ENCODE measurements at regions not wholly inside any gene's neighbourhood (a gene's known extent, or its start where the extent isn't known, plus 50 kb on each side); places are given as distances from the start of the nearest gene placed in this dataset.
"Not testable (repeated sequence)": the region's sequence is repeated elsewhere in the genome, so short reads cannot be mapped to it uniquely, and the experiment has no call there.

DNA sequence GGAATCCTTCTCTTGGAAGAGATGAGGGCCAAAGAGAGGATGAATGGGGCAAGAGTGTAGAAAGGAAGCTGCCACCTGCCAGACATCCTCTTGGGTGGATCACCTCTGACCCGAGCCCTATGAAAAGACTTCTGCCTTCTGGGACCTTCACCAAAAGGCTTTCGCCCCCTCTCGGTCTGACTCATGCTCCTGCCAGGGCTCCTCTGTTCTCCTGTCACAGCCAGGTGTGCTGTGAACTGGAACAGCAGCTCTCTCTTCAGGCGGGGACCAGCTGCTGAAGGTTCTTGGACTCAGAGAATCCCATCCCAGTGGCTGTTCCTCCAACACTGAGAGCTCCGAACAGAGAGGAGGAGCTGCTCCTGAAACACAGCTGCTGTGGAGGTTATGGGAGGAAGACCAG is 96.6 kb upstream of the AKAP13 start:
- H3K4me1 Mint-ChIP-seq; ATAC-seq; DNase-seq (ENCODE audit: low spot score in 2 of 2); H3K9me3 Mint-ChIP-seq; H3K4me3 Mint-ChIP-seq; H3K36me3 Mint-ChIP-seq; H3K27ac Mint-ChIP-seq: not testable (repeated sequence)

DNA sequence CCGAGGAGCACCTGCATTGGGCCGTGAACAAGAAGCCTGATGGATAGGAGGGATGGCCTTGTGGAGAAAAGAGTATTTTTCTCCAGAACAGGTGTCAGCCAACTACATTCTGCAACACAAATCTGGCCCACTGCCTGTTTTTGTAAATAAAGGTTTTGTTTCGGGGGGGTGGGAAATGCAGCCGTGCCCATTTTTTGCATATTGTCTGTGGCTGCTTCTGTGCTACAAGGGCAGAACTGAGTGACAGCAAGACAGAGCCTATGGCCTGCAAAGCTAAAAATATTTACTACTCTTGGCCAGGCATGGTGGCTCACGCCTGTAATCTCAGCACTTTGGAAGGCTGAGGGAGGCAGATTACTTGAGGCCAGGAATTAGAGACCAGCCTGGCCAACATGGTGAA is 95.9 kb upstream of the AKAP13 start:
- H3K4me3 Mint-ChIP-seq = no peak overlapping the region
- no peaks in the 10 kb centered on the region for H3K36me3 Mint-ChIP-seq

DNA sequence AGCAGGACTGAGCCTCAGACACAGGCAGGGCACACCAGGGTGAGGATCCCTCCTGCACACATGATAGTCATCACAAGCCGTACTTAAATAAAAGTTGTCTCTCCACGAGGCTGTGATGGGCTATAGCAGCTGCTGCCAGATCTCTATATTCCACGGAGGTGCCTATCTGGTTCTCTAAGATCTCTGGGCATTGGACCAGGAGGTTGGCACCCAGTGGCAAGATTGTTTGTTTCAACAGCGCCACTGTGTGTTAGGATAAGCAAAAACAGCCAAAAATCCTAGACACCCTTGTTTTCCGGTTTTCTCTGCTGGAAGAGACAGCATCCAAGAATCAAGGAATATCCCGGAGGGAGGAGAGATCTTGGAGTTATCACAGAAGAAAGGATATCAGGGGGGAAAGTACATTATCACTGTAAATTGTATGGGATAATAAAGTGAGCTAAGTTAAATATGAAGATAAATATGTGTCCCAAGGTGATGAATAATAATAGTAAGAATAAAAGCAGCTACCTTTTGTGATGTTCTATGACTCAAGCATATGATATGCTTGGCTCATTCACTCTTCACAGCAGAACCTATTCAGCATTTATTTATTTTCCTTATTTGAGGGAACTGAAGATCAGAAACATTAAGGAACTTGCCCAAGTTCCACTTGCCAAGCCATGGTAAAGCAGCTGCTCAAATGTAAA is 90.6 kb upstream of the AKAP13 start:
- ATAC-seq (peak; percentile 57), DNase-seq (ENCODE audit: low spot score in 2 of 2) (no peak)
- no peaks in the 10 kb centered on the region for H3K9me3 Mint-ChIP-seq
- H3K4me3 Mint-ChIP-seq = no peak overlapping the region
- H3K36me3 Mint-ChIP-seq = no peaks in the 10 kb centered on the region
- H3K4me1 Mint-ChIP-seq = no peaks in the 10 kb centered on the region
- no peak overlapping the region for H3K27ac Mint-ChIP-seq

More for the DNA sequence above, 95.9 kb upstream of the AKAP13 start:
- H3K4me1 Mint-ChIP-seq = peaks cover 7% of the 10 kb centered on the region
- DNase-seq (ENCODE audit: low spot score in 2 of 2) (no peak), ATAC-seq (no peak)
- H3K9me3 Mint-ChIP-seq = no peaks in the 10 kb centered on the region
- H3K27ac Mint-ChIP-seq = no peak overlapping the region

DNA sequence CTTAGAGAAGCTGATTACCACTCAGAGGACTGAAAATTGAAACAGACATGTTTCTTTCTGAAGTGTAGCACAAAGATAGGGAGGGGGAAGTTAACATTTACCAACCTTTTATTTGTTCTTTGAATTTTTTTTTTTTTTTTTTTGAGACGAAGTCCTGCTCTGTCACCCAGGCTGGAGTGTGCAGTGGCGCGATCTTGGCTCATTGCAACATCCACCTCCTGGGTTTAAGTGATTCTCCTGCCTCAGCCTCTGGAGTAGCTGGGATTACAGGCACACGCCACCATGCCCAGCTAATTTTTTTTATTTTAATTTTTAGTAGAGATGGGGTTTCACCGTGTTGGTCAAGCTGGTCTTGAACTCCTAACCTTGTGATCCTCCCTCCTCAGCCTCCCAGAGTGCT is 87.8 kb upstream of the AKAP13 start:
- ATAC-seq; H3K27ac Mint-ChIP-seq; DNase-seq (ENCODE audit: low spot score in 2 of 2); H3K4me3 Mint-ChIP-seq; H3K36me3 Mint-ChIP-seq; H3K9me3 Mint-ChIP-seq: not testable (repeated sequence)
- H3K4me1 Mint-ChIP-seq = peaks cover 15% of the 10 kb centered on the region

DNA sequence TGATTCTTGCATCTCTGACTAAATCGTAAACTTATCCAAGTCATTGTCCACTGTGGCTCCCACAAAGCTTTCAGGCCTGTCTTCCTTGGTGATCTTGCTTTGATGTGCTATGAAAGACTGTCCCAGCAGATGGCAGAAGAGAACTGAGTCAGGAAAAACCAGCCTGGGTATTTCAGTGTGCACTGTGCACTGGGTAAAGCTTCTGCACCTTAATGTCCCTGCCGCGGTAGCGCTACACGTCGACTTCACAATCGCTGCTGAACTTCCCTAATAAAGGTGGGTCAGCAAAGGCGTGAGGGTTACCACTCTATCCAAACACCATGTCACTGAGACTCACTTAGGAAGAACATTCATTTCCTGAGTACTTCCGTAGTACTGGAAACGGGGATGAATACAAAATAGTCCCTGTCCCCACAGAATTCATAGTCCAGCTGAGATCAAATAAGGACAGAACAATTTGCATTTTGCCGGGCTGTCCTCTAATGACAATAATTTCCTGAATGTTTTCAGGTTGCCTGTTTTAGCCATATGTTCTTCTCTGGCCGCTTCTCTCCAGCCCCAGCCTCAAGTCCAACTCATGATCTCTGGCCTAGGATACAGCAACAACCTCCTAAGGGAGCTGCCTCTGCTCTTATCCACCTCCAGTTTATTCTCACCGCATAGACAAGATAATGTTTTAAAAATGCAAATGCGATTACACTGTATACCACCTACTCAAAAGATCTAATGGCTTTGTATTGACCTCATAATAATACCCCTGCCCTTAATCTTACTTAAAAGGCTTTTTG is 83.6 kb upstream of the AKAP13 start:
- H3K9me3 Mint-ChIP-seq = no peaks in the 10 kb centered on the region
- DNase-seq (ENCODE audit: low spot score in 2 of 2) (peak; percentile 58 to 85), ATAC-seq (peak; percentile 97)
- peaks cover 18% of the 10 kb centered on the region for H3K4me1 Mint-ChIP-seq
- peak overlapping the region; percentile 37 for H3K4me3 Mint-ChIP-seq
- H3K27ac Mint-ChIP-seq = no peak overlapping the region
- no peaks in the 10 kb centered on the region for H3K36me3 Mint-ChIP-seq

DNA sequence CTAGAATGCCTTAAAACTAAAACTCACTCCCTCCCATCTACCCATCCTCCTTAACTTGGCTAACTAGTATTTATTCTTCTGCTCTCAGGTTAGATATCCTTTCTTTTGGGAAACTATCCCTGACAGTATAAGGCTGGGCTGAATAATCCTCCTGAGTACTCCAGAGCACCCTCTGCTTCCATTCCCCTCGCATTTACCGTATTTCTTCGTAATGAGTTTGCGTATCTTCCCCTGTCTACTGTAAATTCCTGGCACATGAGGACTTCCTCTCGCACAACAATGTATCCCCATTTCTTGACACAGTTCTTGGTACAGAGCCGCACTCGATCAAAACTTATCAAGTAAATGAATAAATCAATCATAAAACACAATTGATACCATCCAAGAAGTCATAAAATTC is 82.9 kb upstream of the AKAP13 start:
- Mint-ChIP-seq H3K27ac (no peak overlapping the region), H3K36me3 (no peaks in the 10 kb centered on the region), H3K4me3 (no peak overlapping the region), H3K9me3 (no peaks in the 10 kb centered on the region), H3K4me1 (peaks cover 18% of the 10 kb centered on the region)
- DNase-seq (ENCODE audit: low spot score in 2 of 2) = no peak
- ATAC-seq = no peak

DNA sequence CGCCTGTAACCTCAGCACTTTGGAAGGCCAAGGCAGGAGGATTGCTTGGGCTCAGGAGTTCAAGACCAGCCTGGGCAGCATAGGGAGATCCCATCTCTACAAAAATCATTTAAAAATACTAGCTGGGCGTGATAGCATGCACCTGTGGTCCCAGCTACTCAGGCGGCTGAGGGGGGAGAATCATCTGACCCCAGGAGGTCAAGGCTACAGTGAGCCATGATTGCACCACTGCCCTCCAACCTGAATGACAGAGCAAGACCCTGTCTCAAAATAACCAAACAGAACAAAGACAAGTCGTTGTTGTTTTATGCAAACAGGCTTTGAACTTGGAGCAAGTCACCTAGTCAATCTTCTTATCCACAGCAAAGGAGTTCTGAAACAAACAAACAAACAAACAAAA is 82.0 kb upstream of the AKAP13 start:
- no peak for ATAC-seq
- Mint-ChIP-seq H3K4me3 (no peak overlapping the region), H3K27ac (no peak overlapping the region), H3K36me3 (no peaks in the 10 kb centered on the region), H3K9me3 (no peaks in the 10 kb centered on the region), H3K4me1 (peaks cover 18% of the 10 kb centered on the region)
- DNase-seq (ENCODE audit: low spot score in 2 of 2) = no peak

DNA sequence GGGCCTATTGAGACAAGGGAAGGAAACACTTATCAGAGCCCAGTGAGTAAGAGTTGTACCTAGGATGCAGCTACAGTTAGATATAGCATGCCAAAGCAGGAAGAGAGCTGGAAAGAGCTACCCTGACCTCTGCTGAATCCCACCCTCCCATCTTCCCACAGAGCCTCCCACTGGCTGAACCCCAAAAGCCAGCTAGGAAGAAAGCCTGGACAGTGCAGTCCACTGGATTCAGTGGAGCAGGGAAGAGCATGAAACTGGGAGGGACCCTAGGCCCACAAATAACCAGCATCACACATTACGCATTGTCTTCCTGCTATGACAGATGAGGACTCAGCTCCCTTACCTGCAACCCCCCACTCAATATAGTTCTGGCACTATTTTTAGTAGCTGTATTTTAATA is 81.5 kb upstream of the AKAP13 start:
- Mint-ChIP-seq H3K4me1 (peaks cover 18% of the 10 kb centered on the region), H3K36me3 (no peaks in the 10 kb centered on the region), H3K4me3 (no peak overlapping the region), H3K9me3 (no peaks in the 10 kb centered on the region), H3K27ac (no peak overlapping the region)
- ATAC-seq (no peak), DNase-seq (ENCODE audit: low spot score in 2 of 2) (no peak)

DNA sequence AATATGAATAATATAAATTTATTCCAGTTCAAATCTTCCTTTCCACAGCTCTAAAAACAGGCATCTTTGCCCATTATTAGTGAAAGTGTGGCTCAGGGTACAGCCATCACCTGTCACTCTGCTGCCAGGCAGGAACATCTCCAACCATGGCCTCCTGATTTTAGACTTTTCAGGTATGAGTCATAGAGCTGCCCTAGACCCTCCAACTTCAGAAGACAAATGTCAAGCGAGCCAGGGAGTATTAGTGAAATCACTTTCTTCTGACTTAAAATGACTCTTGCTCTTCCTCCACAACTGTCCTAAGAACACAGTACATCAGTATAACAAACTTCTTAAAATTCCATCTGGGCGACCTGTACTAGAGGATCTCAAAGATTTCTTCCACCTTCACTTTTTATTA is 78.1 kb upstream of the AKAP13 start:
- H3K36me3 Mint-ChIP-seq = no peaks in the 10 kb centered on the region
- DNase-seq (ENCODE audit: low spot score in 2 of 2) (no peak), ATAC-seq (no peak)
- peaks cover 12% of the 10 kb centered on the region for H3K4me1 Mint-ChIP-seq
- no peaks in the 10 kb centered on the region for H3K9me3 Mint-ChIP-seq
- H3K27ac Mint-ChIP-seq = no peak overlapping the region
- H3K4me3 Mint-ChIP-seq = no peak overlapping the region

DNA sequence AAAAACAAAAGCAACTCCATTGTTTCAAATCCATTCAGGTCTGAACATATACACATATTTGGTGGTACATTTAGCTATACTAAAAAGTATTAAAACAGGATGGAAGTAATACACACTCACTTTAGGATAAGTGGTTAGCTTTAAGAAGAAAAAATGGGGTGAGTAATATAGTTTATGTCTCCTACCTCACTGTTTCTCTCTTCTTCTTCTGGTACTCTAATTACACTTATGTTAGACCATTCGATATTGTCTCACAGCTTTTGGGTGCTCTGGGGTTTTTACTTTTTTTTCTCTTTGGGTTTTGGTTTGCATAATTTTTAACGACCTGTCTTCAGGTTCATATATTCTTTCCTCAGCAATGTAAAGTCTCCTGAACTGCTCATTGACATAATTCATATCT is 75.4 kb upstream of the AKAP13 start:
- Mint-ChIP-seq H3K36me3 (no peaks in the 10 kb centered on the region), H3K9me3 (no peaks in the 10 kb centered on the region), H3K4me1 (peaks cover 24% of the 10 kb centered on the region), H3K27ac (no peak overlapping the region), H3K4me3 (no peak overlapping the region)
- ATAC-seq = peak; percentile 80
- DNase-seq (ENCODE audit: low spot score in 2 of 2) = no peak

DNA sequence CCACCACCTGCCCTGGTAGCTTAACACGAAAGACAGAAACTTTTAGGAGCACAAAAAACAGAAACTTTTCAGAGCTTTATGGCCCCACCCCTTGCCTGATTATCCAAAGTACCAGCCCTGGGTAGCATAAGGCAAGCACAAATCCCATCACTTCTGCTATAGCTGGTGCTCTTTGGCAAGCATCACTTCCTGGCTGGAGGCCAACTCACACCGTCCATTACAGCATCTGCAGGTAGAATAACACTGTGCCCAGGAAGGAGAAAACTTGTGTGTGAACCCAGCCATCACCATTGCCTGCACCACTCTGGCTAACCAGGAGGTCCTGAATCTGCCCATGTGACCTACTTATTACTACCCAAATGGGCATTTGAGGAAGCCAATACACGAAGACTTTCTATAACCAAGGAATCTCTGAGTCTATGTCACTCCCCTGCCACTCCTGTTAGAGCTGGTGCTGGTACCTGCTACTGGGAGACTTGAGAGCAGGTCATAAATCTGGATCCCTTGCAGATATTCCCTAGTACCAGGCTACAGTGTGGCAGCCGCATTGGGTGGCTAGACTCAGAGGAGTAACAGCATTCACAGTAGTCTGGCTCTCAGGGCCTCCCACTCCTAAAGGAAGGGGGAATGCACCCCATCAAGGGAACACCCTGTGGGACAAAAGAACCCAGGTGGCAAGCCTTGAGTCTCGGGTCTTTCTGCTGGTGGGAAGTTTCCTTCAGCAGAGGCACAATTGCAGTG is 73.3 kb upstream of the AKAP13 start:
- Mint-ChIP-seq H3K27ac (peak overlapping the region; percentile 65), H3K4me3 (no peak overlapping the region), H3K36me3 (no peaks in the 10 kb centered on the region), H3K9me3 (no peaks in the 10 kb centered on the region), H3K4me1 (peaks cover 24% of the 10 kb centered on the region)
- no peak for DNase-seq (ENCODE audit: low spot score in 2 of 2)
- no peak for ATAC-seq

DNA sequence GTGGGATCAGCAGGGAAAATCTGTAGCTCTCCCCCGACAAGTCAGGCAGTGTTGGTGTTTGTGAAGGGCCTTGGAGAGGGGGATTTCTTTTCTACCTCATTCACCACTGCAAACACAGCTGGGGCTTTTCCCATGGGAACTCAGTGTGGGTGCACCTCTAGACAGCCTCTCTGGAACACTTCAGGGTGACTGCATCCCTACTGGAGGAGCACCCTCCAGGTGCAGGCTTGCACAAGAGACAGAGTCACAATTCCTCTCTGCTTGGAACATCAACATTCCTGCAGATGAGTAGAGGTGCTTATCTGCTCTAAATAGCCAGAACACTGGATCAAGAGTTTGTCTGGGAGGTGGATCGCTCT is 72.7 kb upstream of the AKAP13 start:
- no peaks in the 10 kb centered on the region for H3K36me3 Mint-ChIP-seq
- H3K4me3 Mint-ChIP-seq = no peak overlapping the region
- no peaks in the 10 kb centered on the region for H3K9me3 Mint-ChIP-seq
- ATAC-seq = no peak
- H3K27ac Mint-ChIP-seq = peak overlapping the region; percentile 65
- DNase-seq (ENCODE audit: low spot score in 2 of 2) = no peak
- H3K4me1 Mint-ChIP-seq = peaks cover 30% of the 10 kb centered on the region

DNA sequence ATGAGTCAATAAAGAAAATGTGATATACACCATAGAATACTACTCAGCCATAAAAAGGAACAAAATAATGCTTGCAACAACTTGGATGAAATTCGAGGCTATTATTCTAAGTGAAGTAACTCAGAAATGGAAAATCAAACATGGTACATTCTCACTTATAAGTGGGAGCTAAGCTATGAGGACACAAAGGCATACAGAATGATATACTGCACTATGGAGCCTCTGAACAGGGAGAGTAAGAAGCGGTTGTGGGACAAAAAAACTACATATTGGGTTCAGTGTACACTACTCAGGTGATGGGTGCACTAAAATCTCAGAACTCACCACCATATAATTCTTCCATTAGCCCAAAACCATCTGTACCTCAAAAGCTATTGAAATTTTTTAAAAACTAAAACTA is 68.8 kb upstream of the AKAP13 start:
- Mint-ChIP-seq H3K36me3 (no peaks in the 10 kb centered on the region), H3K27ac (no peak overlapping the region), H3K9me3 (no peaks in the 10 kb centered on the region), H3K4me1 (peaks cover 59% of the 10 kb centered on the region), H3K4me3 (no peak overlapping the region)
- ATAC-seq (no peak), DNase-seq (ENCODE audit: low spot score in 2 of 2) (no peak)

DNA sequence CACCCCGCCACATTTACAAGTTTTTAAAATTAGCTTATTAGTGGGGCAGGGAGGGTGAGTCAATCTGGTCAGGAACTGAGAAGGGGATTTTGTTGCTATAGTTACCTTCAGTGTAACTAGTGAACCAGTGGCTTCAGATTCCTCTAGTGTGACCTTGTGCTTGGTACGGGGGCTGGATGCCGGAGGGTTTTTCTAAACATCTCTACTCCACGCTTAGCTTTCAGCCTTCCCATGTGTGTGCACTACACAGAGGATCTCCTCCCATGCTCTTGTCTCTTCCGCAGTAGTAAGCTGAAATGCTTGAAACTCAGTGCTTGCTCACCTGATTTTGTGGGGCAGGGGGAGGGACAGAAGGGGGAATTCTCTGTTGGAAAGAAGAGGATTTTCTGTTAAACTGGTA is 67.9 kb upstream of the AKAP13 start:
- Mint-ChIP-seq H3K27ac (peak overlapping the region; percentile 71), H3K4me3 (peak overlapping the region; percentile 41), H3K9me3 (no peaks in the 10 kb centered on the region), H3K4me1 (peaks cover 58% of the 10 kb centered on the region), H3K36me3 (no peaks in the 10 kb centered on the region)
- ATAC-seq = peak; percentile 90
- peak in 1 of 2 donors; percentile 60 for DNase-seq (ENCODE audit: low spot score in 2 of 2)

DNA sequence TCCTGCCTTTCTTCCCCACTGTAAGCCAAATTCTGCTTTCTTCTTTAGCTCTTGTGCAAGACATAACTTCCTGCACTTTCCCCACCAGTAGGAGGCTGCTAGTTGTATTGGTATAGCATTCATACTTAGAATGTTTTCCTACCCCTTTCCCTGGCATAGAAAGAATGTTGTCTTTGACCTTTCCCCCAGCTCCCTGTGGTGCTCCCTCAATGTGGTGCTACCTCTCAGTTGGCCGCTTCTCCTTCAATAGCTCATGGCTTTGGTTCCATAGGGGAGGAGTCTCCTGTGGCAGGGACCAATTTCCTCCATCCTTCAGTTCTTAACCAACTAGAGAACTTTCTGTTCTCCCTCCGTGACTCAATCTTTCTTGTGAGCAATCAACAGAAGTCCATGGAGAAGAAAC is 67.5 kb upstream of the AKAP13 start:
- no peak for DNase-seq (ENCODE audit: low spot score in 2 of 2)
- Mint-ChIP-seq H3K9me3 (no peaks in the 10 kb centered on the region), H3K4me3 (peak overlapping the region; percentile 41), H3K27ac (peak overlapping the region; percentile 71), H3K36me3 (no peaks in the 10 kb centered on the region), H3K4me1 (peaks cover 59% of the 10 kb centered on the region)
- peak; percentile 5 for ATAC-seq

DNA sequence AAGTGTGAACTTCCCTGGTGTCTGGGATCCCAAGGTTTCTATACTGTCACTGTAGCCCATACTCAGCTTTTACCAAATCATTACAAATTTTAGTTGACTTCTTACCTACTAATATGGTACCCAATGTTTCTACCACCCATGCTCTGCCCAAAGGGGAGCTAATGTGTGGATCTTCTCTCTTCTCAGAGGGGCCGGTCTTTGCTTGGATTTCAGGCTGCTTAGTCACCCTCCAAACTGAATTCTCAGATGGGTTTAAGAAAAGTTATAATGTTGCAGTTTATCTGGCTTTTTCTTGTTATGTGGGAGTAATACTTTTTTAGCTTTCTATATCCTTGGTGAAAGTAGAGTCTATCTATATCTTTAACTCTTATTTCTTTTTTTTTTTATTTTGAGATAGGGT is 67.1 kb upstream of the AKAP13 start:
- no peak for ATAC-seq
- Mint-ChIP-seq H3K4me1 (peaks cover 63% of the 10 kb centered on the region), H3K36me3 (no peaks in the 10 kb centered on the region), H3K9me3 (no peaks in the 10 kb centered on the region), H3K4me3 (peak overlapping the region; percentile 41), H3K27ac (peak overlapping the region; percentile 71)
- DNase-seq (ENCODE audit: low spot score in 2 of 2) = no peak
